Chondrocyte (in vitro differentiated cells): ENCODE measurements at regions not wholly inside any gene's neighbourhood (a gene's known extent, or its start where the extent isn't known, plus 50 kb on each side); places are given as distances from the start of the nearest gene placed in this dataset.

ENCODE experiments used
- DNase-seq: peaks from one replicate; pipeline ENCODE4 v3.0.0; 2021; ENCODE audit warnings: mixed read lengths, low spot score
- H3K27ac Mint-ChIP-seq: one replicate; pipeline ENCODE4 v1.8.0; 2021; ENCODE audit warnings: mild to moderate bottlenecking, moderate library complexity, mixed read lengths; ENCODE audit not compliant: unreplicated experiment
- H3K27me3 Mint-ChIP-seq: 2 replicates; pipeline ENCODE4 v1.8.0; 2021; ENCODE audit warnings: low read depth, mixed read lengths
- H3K36me3 Mint-ChIP-seq: 2 replicates; pipeline ENCODE4 v1.8.0; 2021; ENCODE audit warnings: low read depth, mixed read lengths
- H3K4me1 Mint-ChIP-seq: 2 replicates; pipeline ENCODE4 v1.8.0; 2021; ENCODE audit warnings: low read depth, mild to moderate bottlenecking, mixed read lengths
- H3K4me3 Mint-ChIP-seq: one replicate; pipeline ENCODE4 v1.8.0; 2021; ENCODE audit warnings: mild to moderate bottlenecking, moderate library complexity, mixed read lengths; ENCODE audit not compliant: unreplicated experiment
- H3K9me3 Mint-ChIP-seq: 2 replicates; pipeline ENCODE4 v1.8.0; 2021; ENCODE audit warnings: low read depth, mixed read lengths
- TF ChIP-seq, protein P1 (sequence below): fragments of 200-600 bp; sonication (generic); IDR thresholded peaks from 2 replicates; pipeline ENCODE4 v1.5.0; 2021; ENCODE audit warnings: antibody characterized with exemption, mild to moderate bottlenecking, moderate library complexity

DNA sequence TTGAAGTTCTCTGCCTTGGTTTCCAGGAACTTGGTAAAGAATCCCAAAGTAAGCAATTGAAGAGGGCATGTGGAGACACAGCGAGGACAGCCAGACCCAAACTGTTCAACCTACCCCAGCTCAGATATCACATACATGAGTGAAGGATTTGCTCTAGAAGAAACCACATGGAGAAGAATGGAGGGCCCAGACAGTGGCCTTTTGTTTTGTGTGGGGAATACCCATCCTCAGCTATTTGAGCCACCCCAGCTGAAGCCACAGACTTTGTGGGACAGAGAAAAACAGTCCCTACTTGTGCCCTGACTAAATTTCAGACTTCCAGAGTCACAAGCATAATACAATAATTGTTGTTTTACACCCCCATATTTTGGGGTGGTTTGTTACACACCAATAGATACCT, 387.1 kb downstream of the ZSWIM6 start:
- TF ChIP-seq, protein P1, sequence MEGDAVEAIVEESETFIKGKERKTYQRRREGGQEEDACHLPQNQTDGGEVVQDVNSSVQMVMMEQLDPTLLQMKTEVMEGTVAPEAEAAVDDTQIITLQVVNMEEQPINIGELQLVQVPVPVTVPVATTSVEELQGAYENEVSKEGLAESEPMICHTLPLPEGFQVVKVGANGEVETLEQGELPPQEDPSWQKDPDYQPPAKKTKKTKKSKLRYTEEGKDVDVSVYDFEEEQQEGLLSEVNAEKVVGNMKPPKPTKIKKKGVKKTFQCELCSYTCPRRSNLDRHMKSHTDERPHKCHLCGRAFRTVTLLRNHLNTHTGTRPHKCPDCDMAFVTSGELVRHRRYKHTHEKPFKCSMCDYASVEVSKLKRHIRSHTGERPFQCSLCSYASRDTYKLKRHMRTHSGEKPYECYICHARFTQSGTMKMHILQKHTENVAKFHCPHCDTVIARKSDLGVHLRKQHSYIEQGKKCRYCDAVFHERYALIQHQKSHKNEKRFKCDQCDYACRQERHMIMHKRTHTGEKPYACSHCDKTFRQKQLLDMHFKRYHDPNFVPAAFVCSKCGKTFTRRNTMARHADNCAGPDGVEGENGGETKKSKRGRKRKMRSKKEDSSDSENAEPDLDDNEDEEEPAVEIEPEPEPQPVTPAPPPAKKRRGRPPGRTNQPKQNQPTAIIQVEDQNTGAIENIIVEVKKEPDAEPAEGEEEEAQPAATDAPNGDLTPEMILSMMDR: no peak
- Mint-ChIP-seq H3K4me1 (no peaks in the 10 kb centered on the region), H3K9me3 (peaks cover 16% of the 10 kb centered on the region), H3K27me3 (peaks cover 3% of the 10 kb centered on the region), H3K27ac (no peak overlapping the region), H3K36me3 (peaks cover 2% of the 10 kb centered on the region), H3K4me3 (no peak overlapping the region)
- DNase-seq: no peak

DNA sequence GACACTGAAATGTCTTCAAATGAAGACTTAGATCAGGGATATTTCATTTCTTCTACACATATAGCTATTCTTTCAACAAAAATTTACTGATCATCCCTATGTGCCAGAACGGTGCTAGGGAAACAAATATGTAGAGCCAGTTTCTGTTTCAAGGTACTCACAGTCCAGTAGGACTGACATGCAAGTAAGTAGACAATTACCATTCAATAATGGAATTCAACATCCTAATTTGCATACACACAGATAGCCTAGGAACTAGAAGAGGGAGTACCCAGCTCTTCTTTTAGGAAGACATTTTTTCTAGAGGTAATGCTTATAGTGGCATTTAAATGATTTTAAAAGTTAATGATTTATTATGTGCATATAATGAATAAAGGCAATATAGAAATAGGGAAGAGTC, 388.8 kb downstream of the ZSWIM6 start:
- H3K4me1 Mint-ChIP-seq: no peaks in the 10 kb centered on the region
- H3K27ac Mint-ChIP-seq: no peak overlapping the region
- TF ChIP-seq, protein P1: no peak
- no peak overlapping the region for H3K4me3 Mint-ChIP-seq
- no peak for DNase-seq
- H3K9me3 Mint-ChIP-seq: peaks cover 16% of the 10 kb centered on the region
- H3K36me3 Mint-ChIP-seq: peaks cover 2% of the 10 kb centered on the region
- peaks cover 3% of the 10 kb centered on the region for H3K27me3 Mint-ChIP-seq

DNA sequence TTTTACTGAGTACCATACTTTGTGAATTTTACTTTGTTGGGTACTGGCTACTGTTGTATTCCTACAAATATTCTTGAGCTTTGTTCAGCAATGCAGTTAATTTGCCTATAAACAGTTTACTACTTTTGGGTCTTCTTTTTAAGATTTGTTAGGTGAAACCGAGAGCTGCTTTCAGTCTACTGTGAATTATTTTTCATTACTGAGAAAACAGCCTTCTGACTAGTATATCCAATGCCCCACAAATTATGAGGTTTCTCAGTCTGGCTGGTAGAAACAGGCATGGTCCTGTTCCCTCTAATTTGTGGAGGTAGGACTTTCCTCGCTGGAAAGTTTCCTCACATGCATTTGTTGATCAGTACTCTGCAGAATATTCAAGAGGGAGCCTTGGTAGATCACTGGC, 392.0 kb downstream of the ZSWIM6 start:
- TF ChIP-seq, protein P1: no peak
- Mint-ChIP-seq H3K4me3 (no peak overlapping the region), H3K36me3 (peaks cover 2% of the 10 kb centered on the region), H3K27me3 (peaks cover 2% of the 10 kb centered on the region), H3K9me3 (peaks cover 16% of the 10 kb centered on the region), H3K4me1 (no peaks in the 10 kb centered on the region), H3K27ac (no peak overlapping the region)
- DNase-seq: no peak

DNA sequence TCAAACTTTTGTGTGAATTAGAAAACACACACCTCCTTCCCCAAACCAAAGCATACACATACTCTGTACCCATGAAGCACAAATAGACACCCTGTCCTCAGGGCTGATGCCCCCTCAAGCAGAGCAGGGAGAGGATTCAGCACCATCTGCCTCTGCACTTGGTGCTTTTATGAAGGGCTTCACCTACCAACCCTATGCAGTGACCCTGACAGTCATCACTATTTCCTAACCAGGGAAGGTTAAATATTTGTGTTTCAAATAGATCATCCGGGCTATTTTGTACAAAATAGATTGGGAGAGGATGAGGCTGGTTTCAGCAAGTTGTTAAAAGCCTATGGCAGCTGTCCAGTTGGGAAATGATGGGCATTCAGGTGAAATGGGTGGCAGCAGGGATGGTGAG, 396.2 kb downstream of the ZSWIM6 start:
- H3K4me1 Mint-ChIP-seq: no peaks in the 10 kb centered on the region
- DNase-seq: no peak
- TF ChIP-seq, protein P1: no peak
- no peak overlapping the region for H3K27ac Mint-ChIP-seq
- no peak overlapping the region for H3K4me3 Mint-ChIP-seq
- peaks cover 2% of the 10 kb centered on the region for H3K9me3 Mint-ChIP-seq
- peaks cover 2% of the 10 kb centered on the region for H3K27me3 Mint-ChIP-seq
- no peaks in the 10 kb centered on the region for H3K36me3 Mint-ChIP-seq

DNA sequence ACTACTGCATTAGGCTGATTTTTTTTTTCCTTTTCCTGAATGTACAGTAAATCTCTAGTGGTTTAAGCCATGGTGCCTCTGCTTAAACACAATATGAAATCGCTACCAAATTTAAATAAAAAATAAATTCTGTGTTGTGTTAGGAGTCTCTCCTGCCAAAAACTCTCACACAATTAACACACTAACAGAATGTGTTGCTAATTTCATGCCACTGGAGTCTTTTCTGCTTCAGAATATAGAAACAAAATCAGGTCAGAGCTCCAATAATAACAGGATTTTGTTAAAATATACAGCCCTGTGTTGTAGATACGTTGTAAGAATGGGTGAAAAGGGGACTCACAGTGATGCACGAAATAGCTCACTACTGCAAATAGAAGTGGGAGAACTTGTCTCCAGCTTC, 398.8 kb downstream of the ZSWIM6 start:
- TF ChIP-seq, protein P1: no peak
- Mint-ChIP-seq H3K4me3 (no peak overlapping the region), H3K4me1 (peaks cover 19% of the 10 kb centered on the region), H3K27ac (no peak overlapping the region), H3K36me3 (no peaks in the 10 kb centered on the region), H3K27me3 (peaks cover 2% of the 10 kb centered on the region), H3K9me3 (no peaks in the 10 kb centered on the region)
- DNase-seq: no peak
